SW480 (cell line): ENCODE measurements at regions not wholly inside any gene's neighbourhood (a gene's known extent, or its start where the extent isn't known, plus 50 kb on each side); places are given as distances from the start of the nearest gene placed in this dataset.
"Not testable (repeated sequence)": the region's sequence is repeated elsewhere in the genome, so short reads cannot be mapped to it uniquely, and the experiment has no call there.

Experiments
- DNase-seq: peaks from one replicate; pipeline ENCODE4 v3.0.0-alpha.2; 2016; ENCODE audit warnings: low spot score

DNA sequence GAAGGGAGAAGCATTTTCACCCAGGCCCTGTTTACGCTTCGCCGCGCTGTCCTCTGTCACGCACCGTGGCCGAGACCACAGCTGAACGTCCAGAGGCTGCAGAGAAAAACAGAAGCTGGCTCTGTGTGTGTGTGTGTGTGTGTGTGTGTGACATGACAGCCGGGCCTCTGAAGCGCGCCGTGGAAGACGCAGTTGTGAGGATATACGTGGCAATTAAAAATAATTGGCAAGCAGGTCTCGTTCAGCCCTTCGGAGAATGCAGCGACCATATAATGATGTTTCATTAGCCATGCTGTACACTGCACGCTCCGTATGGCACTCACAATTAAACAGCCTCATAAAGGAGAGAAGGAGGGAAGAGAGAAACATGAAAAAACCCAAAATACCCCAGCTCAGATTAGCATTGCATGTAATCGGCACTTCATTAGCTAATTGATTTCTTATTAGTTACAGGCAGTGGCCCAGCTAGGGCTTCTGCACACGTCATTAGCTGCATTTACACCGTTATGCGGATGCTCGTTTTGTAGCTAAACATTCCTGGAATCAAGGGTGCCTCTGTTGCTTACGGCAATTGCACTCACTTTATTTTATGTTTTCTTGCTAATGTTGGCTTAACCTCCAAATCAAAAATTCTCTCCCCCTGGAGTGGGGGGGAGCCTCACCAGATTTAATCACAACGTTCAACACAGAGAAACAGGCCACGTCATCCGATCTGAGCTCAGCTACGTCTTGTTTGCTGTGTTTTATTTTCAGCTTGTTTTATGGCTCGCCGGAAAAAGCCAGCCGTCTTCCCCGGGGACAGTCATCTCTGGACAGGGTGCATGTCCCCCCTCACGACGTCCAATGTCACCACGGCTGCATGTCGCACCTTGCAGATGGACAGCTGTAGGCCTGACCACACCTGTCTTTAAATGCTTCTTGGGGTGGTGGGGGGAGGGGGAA, 74.6 kb upstream of the SHOX start:
- no peak for DNase-seq

- not testable (repeated sequence) for DNase-seq
These were observed 73.0 kb upstream of the SHOX start for GRCh38 chrX:557601-558000.

- DNase-seq, result not testable (repeated sequence)
These were observed 71.3 kb upstream of the SHOX start for GRCh38 chrX:559282-559681.

- no peak for DNase-seq
These were observed 62.7 kb upstream of the SHOX start for GRCh38 chrX:567891-568290.

- DNase-seq, result no peak
These were observed 62.3 kb upstream of the SHOX start for GRCh38 chrX:568311-568710.

GRCh38 chrX:572538-573124, 58.0 kb upstream of the SHOX start:
- DNase-seq, result no peak

DNA sequence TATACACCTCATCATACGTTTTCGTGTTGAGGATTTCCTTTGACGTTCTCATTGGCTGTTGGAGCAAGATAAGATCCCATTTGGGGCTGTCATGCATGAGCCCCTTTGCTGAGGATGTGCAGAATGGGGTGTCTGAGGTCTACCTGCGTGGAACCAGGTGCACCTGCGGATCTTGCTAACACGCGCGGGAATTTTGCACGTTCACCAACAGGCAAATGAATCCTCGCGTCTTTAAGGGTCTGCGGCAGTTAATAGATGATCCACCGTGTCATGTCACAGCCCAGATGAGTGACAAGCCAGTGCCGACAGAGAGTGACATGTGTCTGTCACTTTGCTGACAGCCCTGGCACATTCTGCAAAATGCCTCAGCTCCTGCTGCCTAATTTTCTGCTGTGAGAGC, 56.3 kb upstream of the SHOX start:
- DNase-seq, result no peak

GRCh38 chrX:574830-575229, 55.8 kb upstream of the SHOX start:
- DNase-seq, result no peak

GRCh38 chrX:576904-577560, 53.6 kb upstream of the SHOX start:
- no peak for DNase-seq

DNA sequence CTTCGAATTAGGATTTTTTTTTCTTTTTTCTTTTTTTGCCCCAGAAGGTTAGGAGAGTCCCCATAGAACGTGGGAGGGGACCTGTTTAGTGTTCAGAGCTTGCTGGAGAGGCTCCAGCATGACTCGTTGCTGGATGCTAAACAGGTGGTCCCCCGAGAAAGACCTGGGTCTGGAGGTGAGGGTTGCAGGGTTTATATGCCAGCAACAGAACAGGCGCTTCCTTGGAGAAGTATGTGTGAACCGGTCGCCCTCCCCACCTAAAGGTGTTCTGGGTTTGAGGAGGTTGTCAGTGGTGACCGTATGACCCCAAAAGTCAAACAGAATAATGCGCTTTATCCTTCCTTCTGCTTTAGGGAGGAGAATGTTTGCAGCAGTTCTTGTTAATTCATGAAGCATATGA, 52.1 kb upstream of the SHOX start:
- no peak for DNase-seq

- no peak for DNase-seq
These were observed 50.6 kb upstream of the SHOX start for GRCh38 chrX:580030-580429.
